ENCODE measurements at regions not wholly inside any gene's neighbourhood (a gene's known extent, or its start where the extent isn't known, plus 50 kb on each side); places are given as distances from the start of the nearest gene placed in this dataset.

DNA sequence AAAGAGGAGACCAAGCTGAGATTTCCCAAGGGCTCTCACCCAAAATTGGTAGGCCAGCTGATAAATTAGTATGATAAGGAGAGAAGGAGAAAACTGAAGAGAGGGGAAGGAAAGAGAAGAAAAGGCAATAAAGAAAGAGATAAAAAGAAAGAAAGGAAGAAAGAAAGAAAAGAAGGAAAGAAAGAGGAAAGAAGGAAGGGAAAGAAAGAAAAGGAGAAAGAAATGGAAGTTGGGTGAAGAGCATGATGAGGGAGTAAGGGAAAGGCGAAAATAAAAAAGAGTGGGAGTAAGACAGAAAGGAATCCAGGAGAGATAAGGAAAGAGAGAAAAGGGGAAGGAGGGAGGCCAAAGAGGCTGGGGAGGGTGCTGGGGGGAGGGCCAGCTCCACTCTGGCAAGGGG is 95.4 kb downstream of the MRM1 start:
- TF ChIP-seq, protein P1, sequence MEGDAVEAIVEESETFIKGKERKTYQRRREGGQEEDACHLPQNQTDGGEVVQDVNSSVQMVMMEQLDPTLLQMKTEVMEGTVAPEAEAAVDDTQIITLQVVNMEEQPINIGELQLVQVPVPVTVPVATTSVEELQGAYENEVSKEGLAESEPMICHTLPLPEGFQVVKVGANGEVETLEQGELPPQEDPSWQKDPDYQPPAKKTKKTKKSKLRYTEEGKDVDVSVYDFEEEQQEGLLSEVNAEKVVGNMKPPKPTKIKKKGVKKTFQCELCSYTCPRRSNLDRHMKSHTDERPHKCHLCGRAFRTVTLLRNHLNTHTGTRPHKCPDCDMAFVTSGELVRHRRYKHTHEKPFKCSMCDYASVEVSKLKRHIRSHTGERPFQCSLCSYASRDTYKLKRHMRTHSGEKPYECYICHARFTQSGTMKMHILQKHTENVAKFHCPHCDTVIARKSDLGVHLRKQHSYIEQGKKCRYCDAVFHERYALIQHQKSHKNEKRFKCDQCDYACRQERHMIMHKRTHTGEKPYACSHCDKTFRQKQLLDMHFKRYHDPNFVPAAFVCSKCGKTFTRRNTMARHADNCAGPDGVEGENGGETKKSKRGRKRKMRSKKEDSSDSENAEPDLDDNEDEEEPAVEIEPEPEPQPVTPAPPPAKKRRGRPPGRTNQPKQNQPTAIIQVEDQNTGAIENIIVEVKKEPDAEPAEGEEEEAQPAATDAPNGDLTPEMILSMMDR (conservative IDR thresholded peaks at IDR 0.05; ENCODE audit: low read depth, low read length) = no peak
- TF ChIP-seq EZH2 (IDR thresholded peaks at IDR 0.05; ENCODE audit: low read length, unreplicated experiment) = no peak
- no peak for TF ChIP-seq EZH2phosphoT487 (IDR thresholded peaks at IDR 0.05; ENCODE audit: borderline replicate concordance, low read length)
- Histone ChIP-seq H3K4me2 (ENCODE audit: low read length) (no peak overlapping the region), H3K9ac (ENCODE audit: low read length) (no peak overlapping the region), H3K27ac (ENCODE audit: low read length) (no peak overlapping the region), H3K4me1 (ENCODE audit: insufficient read depth, low read length) (no peaks in the 10 kb centered on the region), H2AFZ (ENCODE audit: low read length) (no peak overlapping the region), H3K4me3 (ENCODE audit: low read length) (no peak overlapping the region), H3F3A (ENCODE audit: low read length, unreplicated experiment) (no peaks in the 10 kb centered on the region), H4K20me1 (ENCODE audit: low read length) (no peaks in the 10 kb centered on the region), H3K9me3 (ENCODE audit: low read length) (no peaks in the 10 kb centered on the region), H3K36me3 (ENCODE audit: low read depth, low read length) (no peaks in the 10 kb centered on the region), H3K9me2 (replicated peaks; ENCODE audit: low read length) (no peaks in the 10 kb centered on the region), H3K27me3 (ENCODE audit: low read length) (0 out of 2 replicates have a peak, but pooled peaks cover 6% of the 10 kb centered on the region), H3K79me2 (ENCODE audit: low read length) (no peaks in the 10 kb centered on the region)
- intact Hi-C loops (cut with micrococcal nuclease) = no loop called here
- no peak for ATAC-seq
- ChIA-PET CTCF (no interaction called here), POLR2A (ENCODE audit: unreplicated experiment) (no interaction called here)
- no TSS peak for BruUV-seq (replicated peaks)
- DNase-seq = no peak

- Histone ChIP-seq H3K9ac (ENCODE audit: low read length) (no peak overlapping the region), H3K79me2 (ENCODE audit: low read length) (no peaks in the 10 kb centered on the region), H3F3A (ENCODE audit: low read length, unreplicated experiment) (no peaks in the 10 kb centered on the region), H3K4me1 (ENCODE audit: insufficient read depth, low read length) (no peaks in the 10 kb centered on the region), H4K20me1 (ENCODE audit: low read length) (no peaks in the 10 kb centered on the region), H3K9me3 (ENCODE audit: low read length) (no peaks in the 10 kb centered on the region), H3K4me2 (ENCODE audit: low read length) (no peak overlapping the region), H3K36me3 (ENCODE audit: low read depth, low read length) (no peaks in the 10 kb centered on the region), H3K27me3 (ENCODE audit: low read length) (0 out of 2 replicates have a peak, but pooled peaks cover 6% of the 10 kb centered on the region), H3K4me3 (ENCODE audit: low read length) (no peak overlapping the region), H3K27ac (ENCODE audit: low read length) (no peak overlapping the region), H3K9me2 (replicated peaks; ENCODE audit: low read length) (no peaks in the 10 kb centered on the region), H2AFZ (ENCODE audit: low read length) (no peak overlapping the region)
- ATAC-seq (no peak), DNase-seq (no peak)
- intact Hi-C loops (cut with micrococcal nuclease) = no loop called here
- no peak for TF ChIP-seq EZH2 (IDR thresholded peaks at IDR 0.05; ENCODE audit: low read length, unreplicated experiment)
- BruUV-seq (replicated peaks) = no TSS peak
- ChIA-PET CTCF (no interaction called here), POLR2A (ENCODE audit: unreplicated experiment) (no interaction called here)
Observed at GRCh38 chr17:36697903-36698530, 96.6 kb downstream of the MRM1 start.

GRCh38 chr17:36701429-36702099 is 100.2 kb downstream of the MRM1 start:
- ChIA-PET CTCF (no interaction called here), POLR2A (ENCODE audit: unreplicated experiment) (no interaction called here)
- H3K27ac ChIP-seq (ENCODE audit: low read length) = no peak overlapping the region
- no TSS peak for BruUV-seq (replicated peaks)
- no peak overlapping the region for H3K4me3 ChIP-seq (ENCODE audit: low read length)
- H3K4me2 ChIP-seq (ENCODE audit: low read length) = no peak overlapping the region
- no peaks in the 10 kb centered on the region for H3K9me3 ChIP-seq (ENCODE audit: low read length)
- H2AFZ ChIP-seq (ENCODE audit: low read length) = no peak overlapping the region
- H3K27me3 ChIP-seq (ENCODE audit: low read length) = peaks cover 17% of the 10 kb centered on the region; the same call in 1 of the 2 replicates
- H3K9ac ChIP-seq (ENCODE audit: low read length) = no peak overlapping the region
- ATAC-seq = no peak
- H3K79me2 ChIP-seq (ENCODE audit: low read length) = no peaks in the 10 kb centered on the region
- intact Hi-C loops (cut with micrococcal nuclease) = no loop called here
- no peaks in the 10 kb centered on the region for H3K4me1 ChIP-seq (ENCODE audit: insufficient read depth, low read length)
- no peaks in the 10 kb centered on the region for H3F3A ChIP-seq (ENCODE audit: low read length, unreplicated experiment)
- no peaks in the 10 kb centered on the region for H4K20me1 ChIP-seq (ENCODE audit: low read length)
- H3K36me3 ChIP-seq (ENCODE audit: low read depth, low read length) = no peaks in the 10 kb centered on the region
- TF ChIP-seq, protein P1 (conservative IDR thresholded peaks at IDR 0.05; ENCODE audit: low read depth, low read length) = no peak
- TF ChIP-seq EZH2 (IDR thresholded peaks at IDR 0.05; ENCODE audit: low read length, unreplicated experiment) = no peak
- TF ChIP-seq EZH2phosphoT487 (IDR thresholded peaks at IDR 0.05; ENCODE audit: borderline replicate concordance, low read length) = no peak
- DNase-seq = no peak
- H3K9me2 ChIP-seq (replicated peaks; ENCODE audit: low read length) = no peaks in the 10 kb centered on the region
